SW 1271 (cell line): ENCODE measurements at regions not wholly inside any gene's neighbourhood (a gene's known extent, or its start where the extent isn't known, plus 50 kb on each side); places are given as distances from the start of the nearest gene placed in this dataset.
"Not testable (repeated sequence)": the region's sequence is repeated elsewhere in the genome, so short reads cannot be mapped to it uniquely, and the experiment has no call there.

ENCODE experiments used
- DNase-seq, 2 experiments: peaks; one replicate each; lab custom pipeline; 2025; lab: John Stamatoyannopoulos, UW

- no peak for DNase-seq
Observed at GRCh38 chr12:30203981-30204380, 420.2 kb upstream of the TMTC1 start.

- no peak for DNase-seq
Observed at GRCh38 chr12:30202521-30203254, 418.9 kb upstream of the TMTC1 start.

GRCh38 chr12:30201301-30202160 lies 417.8 kb upstream of the TMTC1 start:
- no peak for DNase-seq

- DNase-seq, result no peak
Observed at GRCh38 chr12:30200864-30201263, 417.1 kb upstream of the TMTC1 start.

- DNase-seq, result no peak
Observed at GRCh38 chr12:30197392-30198057, 413.8 kb upstream of the TMTC1 start.

- no peak for DNase-seq
Observed at GRCh38 chr12:30191696-30192455, 408.1 kb upstream of the TMTC1 start.

GRCh38 chr12:30188602-30189326 lies 405.0 kb upstream of the TMTC1 start:
- no peak for DNase-seq

GRCh38 chr12:30187426-30187825 lies 403.7 kb upstream of the TMTC1 start:
- no peak for DNase-seq

GRCh38 chr12:30181334-30181733 lies 397.6 kb upstream of the TMTC1 start:
- DNase-seq, result no peak

GRCh38 chr12:30180602-30181001 lies 396.9 kb upstream of the TMTC1 start:
- DNase-seq, result no peak

GRCh38 chr12:30178916-30179315 lies 395.2 kb upstream of the TMTC1 start:
- DNase-seq, result no peak

- DNase-seq, result no peak
Observed at GRCh38 chr12:30169839-30170591, 386.3 kb upstream of the TMTC1 start.

- no peak for DNase-seq
Observed at GRCh38 chr12:30166006-30166795, 382.5 kb upstream of the TMTC1 start.

GRCh38 chr12:30164382-30165318 lies 380.9 kb upstream of the TMTC1 start:
- DNase-seq, result no peak

- not testable (repeated sequence) for DNase-seq
Observed at GRCh38 chr12:30156833-30157232, 373.1 kb upstream of the TMTC1 start.

- DNase-seq, result no peak
Observed at GRCh38 chr12:30155001-30155730, 371.4 kb upstream of the TMTC1 start.

GRCh38 chr12:30153981-30154380 lies 370.2 kb upstream of the TMTC1 start:
- DNase-seq, result no peak

- DNase-seq, result no peak
Observed at GRCh38 chr12:30152705-30153104, 369.0 kb upstream of the TMTC1 start.
